Right lobe of liver (tissue), 6 donors: ENCODE measurements at regions not wholly inside any gene's neighbourhood (a gene's known extent, or its start where the extent isn't known, plus 50 kb on each side); places are given as distances from the start of the nearest gene placed in this dataset.
"Not testable (repeated sequence)": the region's sequence is repeated elsewhere in the genome, so short reads cannot be mapped to it uniquely, and the experiment has no call there.

ENCODE experiments used
- ATAC-seq, 4 donors: fragments of 200-7000 bp; cut with Tn5 transposase; one replicate each; pipeline ENCODE4 v1.9.1; 2020; ENCODE audit warnings: mild to moderate bottlenecking in 4 of 4, moderate library complexity in 4 of 4
- DNase-seq, 3 donors: peaks; one replicate each; pipeline ENCODE4 v3.0.0-alpha.2; 2020
- H3K27ac ChIP-seq, 3 donors: fragments of 200-600 bp; one replicate each; pipeline ENCODE4 v1.8.0; 2022
- H3K27me3 ChIP-seq, 2 donors: fragments of 200-600 bp; one replicate each; pipeline ENCODE4 v1.8.0; 2022
- H3K36me3 ChIP-seq, 4 donors: fragments of 200-600 bp; sonication (generic) in 1 of 4; one replicate each; pipeline versions ENCODE4 v1.5.1 to v1.8.0; 2017 to 2022; ENCODE audit warnings: control low read depth in 1 of 4
- H3K4me1 ChIP-seq, 4 donors: fragments of 200-600 bp; sonication (generic) in 1 of 4; one replicate each; pipeline versions ENCODE4 v1.5.1 to v1.8.0; 2017 to 2022; ENCODE audit warnings: control low read depth in 1 of 4
- H3K4me3 ChIP-seq, 3 donors: fragments of 200-600 bp; one replicate each; pipeline ENCODE4 v1.8.0; 2022
- H3K9me3 ChIP-seq, 4 donors: fragments of 200-600 bp; sonication (generic) in 1 of 4; one replicate each; pipeline versions ENCODE4 v1.5.1 to v1.8.0; 2017 to 2022; ENCODE audit warnings: control low read depth in 1 of 4
- POLR2A ChIP-seq: fragments of 450-650 bp; IDR thresholded peaks from one replicate; pipeline ENCODE4 v1.6.1; 2017; ENCODE audit warnings: antibody characterized with exemption, mild to moderate bottlenecking
- WGBS: methylation state at CpG from one replicate; pipeline ENCODE4 v1.1.6; 2018; ENCODE audit warnings: low coverage, low lambda C conversion rate; ENCODE audit not compliant: insufficient coverage; ENCODE audit errors: missing lambda C conversion rate; 5-methylcytosine and 5-hydroxymethylcytosine counted together
- intact Hi-C, 2 donors: fragments of 100-400 bp; cut with DNase I; formaldehyde crosslinking; loops; one replicate each; pipeline versions ENCODE4 v1.11.2 to v1.14.1; 2022
- TF ChIP-seq, protein P1 (sequence below), 4 donors: fragments of 200-600 bp in 3 of 4; fragments of 450-650 bp in 1 of 4; IDR thresholded peaks; one replicate each; pipeline versions ENCODE4 v1.5.1 to v1.8.0; 2016 to 2022; ENCODE audit warnings: antibody characterized with exemption in 4 of 4, mild to moderate bottlenecking in 2 of 4
- donor health status: DM: no; HTN: yes; CAD: no.
- donor health status: DM: no; HTN: no; CAD: no.
- donor health status: DM: no; HTN: no; CAD: no.
- donor health status: DM: no; HTN: yes; CAD: no.
- donor health status: DM: no; HTN: yes; CAD: no.

DNA sequence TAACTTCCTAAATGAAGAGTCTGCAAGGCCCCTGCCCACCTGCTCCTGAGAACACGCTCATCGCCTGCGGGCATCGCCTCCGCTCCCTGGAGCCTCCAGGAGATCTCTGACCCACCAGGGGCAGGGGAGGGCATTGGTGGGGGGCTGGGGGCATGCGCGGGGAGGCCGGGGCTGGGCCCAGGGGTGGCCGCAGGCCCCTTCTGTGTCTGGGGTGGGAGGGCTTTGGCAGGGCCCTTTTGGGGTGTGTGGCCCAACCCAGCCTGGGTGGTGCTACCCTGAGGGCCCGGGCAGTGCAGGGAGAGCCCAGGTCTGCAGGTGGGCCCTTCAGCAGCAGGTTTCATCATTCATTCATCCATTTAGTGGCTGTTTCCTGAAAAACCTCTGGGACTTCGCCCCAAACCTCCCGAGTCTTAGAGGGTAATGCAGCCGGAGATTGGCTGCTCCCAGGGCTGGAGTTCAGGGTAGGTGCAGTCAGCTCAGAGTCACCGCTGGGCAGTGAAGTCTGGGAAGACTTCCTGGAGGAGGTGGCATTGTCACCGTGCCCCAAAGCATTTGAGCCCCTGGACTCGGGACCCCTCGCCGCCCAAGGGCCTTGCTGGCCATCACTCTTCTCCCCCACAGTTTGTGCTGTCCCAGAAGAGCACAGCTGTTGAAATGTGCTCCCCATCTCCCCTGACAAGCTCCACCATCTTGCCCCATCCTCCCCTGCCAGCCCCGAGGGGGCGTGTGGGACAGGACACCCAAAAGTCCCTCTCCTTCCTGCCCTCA, 255.1 kb downstream of the PARP8 start:
- WGBS, result 100% methylated on average over 2 of the region's 20 CpGs
- Histone ChIP-seq H3K4me3 (no peak overlapping the region), H3K27me3 (no peaks in the 10 kb centered on the region), H3K36me3 (no peaks in the 10 kb centered on the region), H3K9me3 (no peaks in the 10 kb centered on the region), H3K4me1 (no peaks in the 10 kb centered on the region), H3K27ac (no peak overlapping the region)
- ATAC-seq, result peak in 1 of 4 donors; percentile 36
- intact Hi-C loops, result no loop called here
- TF ChIP-seq POLR2A, result no peak
- TF ChIP-seq, protein P1, sequence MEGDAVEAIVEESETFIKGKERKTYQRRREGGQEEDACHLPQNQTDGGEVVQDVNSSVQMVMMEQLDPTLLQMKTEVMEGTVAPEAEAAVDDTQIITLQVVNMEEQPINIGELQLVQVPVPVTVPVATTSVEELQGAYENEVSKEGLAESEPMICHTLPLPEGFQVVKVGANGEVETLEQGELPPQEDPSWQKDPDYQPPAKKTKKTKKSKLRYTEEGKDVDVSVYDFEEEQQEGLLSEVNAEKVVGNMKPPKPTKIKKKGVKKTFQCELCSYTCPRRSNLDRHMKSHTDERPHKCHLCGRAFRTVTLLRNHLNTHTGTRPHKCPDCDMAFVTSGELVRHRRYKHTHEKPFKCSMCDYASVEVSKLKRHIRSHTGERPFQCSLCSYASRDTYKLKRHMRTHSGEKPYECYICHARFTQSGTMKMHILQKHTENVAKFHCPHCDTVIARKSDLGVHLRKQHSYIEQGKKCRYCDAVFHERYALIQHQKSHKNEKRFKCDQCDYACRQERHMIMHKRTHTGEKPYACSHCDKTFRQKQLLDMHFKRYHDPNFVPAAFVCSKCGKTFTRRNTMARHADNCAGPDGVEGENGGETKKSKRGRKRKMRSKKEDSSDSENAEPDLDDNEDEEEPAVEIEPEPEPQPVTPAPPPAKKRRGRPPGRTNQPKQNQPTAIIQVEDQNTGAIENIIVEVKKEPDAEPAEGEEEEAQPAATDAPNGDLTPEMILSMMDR (IDR thresholded peaks at IDR 0.05), result no peak
- no peak for DNase-seq

DNA sequence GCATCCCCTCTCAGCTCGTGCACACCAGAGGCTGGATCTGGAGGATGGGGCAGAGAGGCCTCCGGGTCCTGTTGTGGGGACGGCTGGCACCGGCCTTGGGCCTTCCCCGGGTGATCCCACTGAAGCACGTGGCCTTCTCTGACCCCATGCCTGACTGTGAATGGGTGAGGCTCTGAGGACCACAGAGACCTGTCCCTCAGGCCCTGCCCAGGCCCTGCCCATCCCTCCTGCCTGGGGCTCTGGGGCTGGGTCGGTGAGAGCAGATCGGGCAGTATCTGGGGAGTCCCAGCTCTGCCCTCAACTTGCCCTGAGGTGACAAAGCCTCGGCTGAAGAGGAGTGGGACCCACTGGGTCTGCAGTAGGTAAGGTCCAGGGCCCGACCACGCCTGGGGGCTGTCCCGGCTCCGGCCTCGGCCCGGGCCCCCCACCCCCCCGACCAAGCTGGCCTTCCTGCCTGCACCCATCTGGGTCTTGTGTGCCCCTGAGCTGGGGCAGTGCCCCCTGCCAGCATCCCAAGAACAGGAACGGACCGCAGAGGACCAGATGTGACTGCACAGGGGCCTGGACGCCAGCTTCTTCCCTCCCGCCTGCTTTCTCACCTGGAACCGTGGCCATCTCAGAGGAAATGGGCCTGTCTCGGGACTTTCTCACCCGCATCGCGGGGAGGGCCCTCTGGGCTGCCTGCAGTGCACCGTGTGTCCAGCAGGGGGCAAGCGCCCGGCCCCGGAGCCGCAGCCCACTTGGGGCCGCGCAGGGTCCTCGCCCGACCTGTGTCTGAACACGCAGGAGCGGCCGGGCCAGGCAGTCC, 255.9 kb downstream of the PARP8 start:
- H3K36me3 ChIP-seq, H3K27me3 ChIP-seq, H3K4me1 ChIP-seq, H3K4me3 ChIP-seq, H3K27ac ChIP-seq, H3K9me3 ChIP-seq, intact Hi-C loops, DNase-seq: not testable (repeated sequence)
- 87% methylated on average over 3 of the region's 37 CpGs for WGBS
- peak; percentile 49 to 68 (median 52) for ATAC-seq
- TF ChIP-seq, protein P1 (IDR thresholded peaks at IDR 0.05), result peak; percentile 8 to 48 (median 36)

DNA sequence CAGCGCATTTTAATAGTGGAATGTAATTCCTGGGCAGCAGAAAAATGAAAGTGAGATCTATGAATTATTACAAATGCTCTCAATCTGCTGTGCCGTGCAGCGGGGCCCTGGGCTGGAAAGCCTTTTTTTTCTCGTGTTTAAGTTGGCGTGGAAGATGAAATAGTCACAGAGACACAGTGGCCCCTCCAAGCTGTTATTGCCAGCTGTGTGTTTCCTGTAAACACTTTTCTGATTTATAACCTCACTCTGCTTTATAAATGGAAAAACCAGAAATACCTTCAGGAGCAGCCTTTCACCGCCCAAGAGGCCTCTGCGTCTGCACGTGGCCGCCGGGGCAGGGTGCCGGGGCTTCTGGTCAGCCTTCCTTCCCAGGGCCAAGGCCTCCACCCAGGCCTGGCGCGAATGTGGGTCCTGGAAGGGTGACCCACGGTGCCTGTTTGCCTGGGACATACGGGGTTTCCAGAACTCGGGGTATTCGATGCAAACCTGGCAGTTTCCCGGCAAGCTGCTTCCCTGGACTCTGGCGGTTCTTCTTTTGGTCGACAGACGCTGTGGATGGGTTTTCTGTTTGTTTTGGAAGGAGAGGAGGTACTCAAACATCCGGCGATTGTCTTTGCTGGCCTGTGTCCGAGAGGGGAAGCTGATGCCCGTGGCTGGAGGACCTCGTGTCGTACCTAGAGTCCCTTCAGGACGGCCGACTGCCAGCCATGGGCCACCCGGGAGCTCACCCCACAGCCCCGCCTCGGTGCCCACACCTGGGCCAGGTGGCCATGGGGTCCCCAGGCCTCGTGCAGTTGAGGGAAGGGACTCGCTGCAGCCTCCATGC, 256.7 kb downstream of the PARP8 start:
- H3K4me1 ChIP-seq, result no peaks in the 10 kb centered on the region
- H3K36me3 ChIP-seq, result no peaks in the 10 kb centered on the region
- no peak overlapping the region for H3K27ac ChIP-seq
- no peaks in the 10 kb centered on the region for H3K27me3 ChIP-seq
- 79% methylated on average over 17 of the region's 34 CpGs for WGBS
- H3K9me3 ChIP-seq, result no peaks in the 10 kb centered on the region
- TF ChIP-seq, protein P1 (IDR thresholded peaks at IDR 0.05), result peak in 1 of 4 donors; percentile 6
- TF ChIP-seq POLR2A, result no peak
- H3K4me3 ChIP-seq, result no peak overlapping the region
- intact Hi-C loops, result no loop called here
- ATAC-seq, result peak in 1 of 4 donors; percentile 44
- DNase-seq, result no peak

DNA sequence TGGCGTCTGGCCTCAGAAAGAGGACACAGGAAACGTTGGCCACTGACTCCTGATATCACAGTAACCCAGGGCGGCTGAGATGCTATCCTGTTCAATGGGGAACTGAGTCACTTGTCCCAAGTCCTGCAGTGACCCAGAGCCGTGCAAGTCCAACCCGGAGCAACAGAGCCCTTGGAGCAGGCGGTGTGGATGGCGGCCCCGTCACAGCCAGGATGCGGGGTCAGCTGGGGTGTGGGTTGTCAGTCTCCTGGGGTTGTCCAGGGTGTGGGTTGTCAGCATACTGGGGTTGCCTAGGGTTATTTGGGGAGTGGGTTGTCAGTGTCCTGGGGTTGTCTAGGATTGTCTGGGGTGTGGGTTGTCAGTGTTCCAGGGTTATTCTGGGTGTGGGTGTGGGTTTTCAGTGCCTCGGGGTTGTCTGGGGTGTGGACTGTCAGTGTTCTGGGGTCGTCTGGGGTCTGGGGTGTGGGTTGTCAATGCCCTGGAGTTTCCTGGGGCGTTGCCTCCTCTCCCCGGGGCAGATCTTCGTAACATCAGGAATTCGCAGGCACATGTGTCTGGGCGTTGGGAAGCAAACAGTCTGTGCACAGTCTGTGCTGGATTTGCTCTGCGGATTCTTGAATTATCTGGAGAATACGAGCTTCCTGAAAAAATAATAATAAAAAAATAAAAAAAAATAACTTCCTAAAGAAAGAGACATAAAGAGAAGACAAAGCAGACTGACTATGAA, 257.5 kb downstream of the PARP8 start:
- Histone ChIP-seq H3K36me3 (no peaks in the 10 kb centered on the region), H3K4me1 (no peaks in the 10 kb centered on the region), H3K9me3 (no peaks in the 10 kb centered on the region), H3K27ac (no peak overlapping the region), H3K27me3 (no peaks in the 10 kb centered on the region), H3K4me3 (no peak overlapping the region)
- DNase-seq, result no peak
- 83% methylated on average over 9 of the region's 18 CpGs for WGBS
- no peak for ATAC-seq
- intact Hi-C loops, result no loop called here
- TF ChIP-seq, protein P1 (IDR thresholded peaks at IDR 0.05), result no peak
- TF ChIP-seq POLR2A, result no peak
